Astrocyte of the spinal cord (primary cell): ENCODE measurements at regions not wholly inside any gene's neighbourhood (a gene's known extent, or its start where the extent isn't known, plus 50 kb on each side); places are given as distances from the start of the nearest gene placed in this dataset.

ENCODE experiments used
- DNase-seq: peaks from one replicate; pipeline ENCODE4 v3.0.0; 2011; ENCODE audit warnings: low read depth, low spot score
- H3K4me3 ChIP-seq: 2 replicates; pipeline ENCODE4 v1.5.1; 2011; ENCODE audit warnings: low read depth, mild to moderate bottlenecking, low read length, moderate library complexity
- CTCF ChIP-seq: IDR thresholded peaks from 2 replicates; pipeline ENCODE4 v1.5.1; 2012; ENCODE audit warnings: low read depth, mild to moderate bottlenecking, low read length, inconsistent platforms
- in situ Hi-C: cut with HindIII; loops from 2 replicates; pipeline ENCODE4 v1.10.0; 2017; ENCODE audit warnings: low sequenced_read_pairs

DNA sequence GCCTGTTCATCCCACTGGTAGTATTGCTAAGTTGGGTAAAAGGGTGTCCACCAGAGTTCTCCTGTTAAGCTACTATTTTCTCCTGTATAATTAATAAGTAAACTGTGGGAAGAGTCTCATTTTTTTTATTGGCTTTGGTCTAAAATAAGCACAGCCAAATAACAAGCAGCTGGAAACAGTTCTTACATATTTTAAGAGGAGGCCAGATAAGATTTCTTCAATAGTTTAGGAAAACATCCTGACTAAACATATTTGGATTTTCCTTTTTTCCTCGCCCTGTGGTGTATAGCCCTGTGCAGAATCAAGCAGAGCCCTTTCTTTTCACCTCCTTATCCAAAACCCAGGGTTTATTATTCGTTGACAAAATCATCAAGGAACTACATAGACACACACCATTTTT lies 122.2 kb upstream of the ZNF608 start:
- TF ChIP-seq CTCF: no peak
- in situ Hi-C loops: no loop called here
- no peak overlapping the region for H3K4me3 ChIP-seq
- DNase-seq: no peak

GRCh38 chr5:124869426-124870033 lies 123.1 kb upstream of the ZNF608 start:
- DNase-seq: no peak
- no peak for TF ChIP-seq CTCF
- in situ Hi-C loops: no loop called here
- no peak overlapping the region for H3K4me3 ChIP-seq

- no peak for DNase-seq
- in situ Hi-C loops: no loop called here
- TF ChIP-seq CTCF: no peak
Measured at GRCh38 chr5:124870070-124870469, 123.6 kb upstream of the ZNF608 start.

DNA sequence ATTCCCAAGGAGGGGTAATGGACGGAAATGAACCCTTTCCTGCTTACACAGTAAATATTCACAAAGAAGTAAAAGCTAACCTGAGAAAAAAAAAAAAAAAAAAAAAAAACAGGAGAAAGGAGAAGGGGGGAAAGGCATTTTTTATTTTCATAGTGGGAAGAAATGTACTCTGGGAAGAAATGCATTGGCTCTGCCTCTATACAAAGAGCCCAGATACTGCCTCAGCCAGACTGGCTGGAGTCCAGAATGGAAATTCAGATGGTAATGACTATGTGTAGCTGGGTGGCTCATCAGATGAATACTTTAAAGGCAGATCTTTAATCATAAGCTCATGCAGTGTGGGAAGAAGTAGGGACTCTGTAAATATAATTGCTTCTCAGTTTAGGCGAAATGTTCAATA lies 124.9 kb upstream of the ZNF608 start:
- in situ Hi-C loops: no loop called here
- DNase-seq: peak; percentile 75
- H3K4me3 ChIP-seq: no peak overlapping the region
- no peak for TF ChIP-seq CTCF

More at GRCh38 chr5:124870070-124870469, 123.6 kb upstream of the ZNF608 start:
- no peak overlapping the region for H3K4me3 ChIP-seq

DNA sequence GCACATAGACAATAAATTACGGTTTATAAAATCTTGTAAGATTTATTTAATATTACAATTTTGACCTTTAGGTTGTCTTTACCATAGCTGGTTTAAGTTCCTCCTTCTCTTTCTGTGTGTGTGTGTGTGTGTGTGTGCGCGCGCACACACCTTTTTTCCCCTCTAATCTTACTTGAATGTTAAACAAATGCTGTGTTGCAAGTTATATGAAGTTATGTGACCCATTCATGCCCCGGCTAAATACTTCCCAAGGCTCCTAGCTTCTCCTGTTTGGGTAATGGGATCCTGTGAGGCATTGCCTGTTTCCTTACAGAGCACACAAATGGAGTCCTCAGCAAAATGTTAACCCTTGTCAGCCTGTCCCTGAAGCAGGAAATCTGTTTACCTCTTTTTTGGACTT lies 125.6 kb upstream of the ZNF608 start:
- H3K4me3 ChIP-seq: no peak overlapping the region
- in situ Hi-C loops: no loop called here
- DNase-seq: no peak
- TF ChIP-seq CTCF: no peak

DNA sequence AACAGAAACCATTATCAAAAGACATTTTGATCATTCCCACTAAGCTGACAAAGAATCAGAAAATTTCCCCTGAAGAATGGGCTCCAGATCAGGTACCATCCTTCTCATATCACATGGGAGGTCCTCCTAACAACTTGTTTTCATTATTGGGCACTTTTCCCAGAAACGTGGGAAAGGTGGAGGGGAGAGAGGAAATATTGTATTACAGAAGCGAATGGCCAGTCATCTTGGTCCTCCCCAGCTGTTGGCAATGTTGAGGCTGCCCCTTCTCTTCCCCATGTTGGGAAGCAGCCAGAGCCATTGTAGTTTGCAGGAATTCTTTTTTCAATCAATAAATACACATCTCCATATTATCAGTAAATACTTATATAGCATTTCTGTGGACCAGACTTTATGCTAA lies 126.2 kb upstream of the ZNF608 start:
- no peak for TF ChIP-seq CTCF
- in situ Hi-C loops: no loop called here
- no peak overlapping the region for H3K4me3 ChIP-seq
- DNase-seq: no peak

DNA sequence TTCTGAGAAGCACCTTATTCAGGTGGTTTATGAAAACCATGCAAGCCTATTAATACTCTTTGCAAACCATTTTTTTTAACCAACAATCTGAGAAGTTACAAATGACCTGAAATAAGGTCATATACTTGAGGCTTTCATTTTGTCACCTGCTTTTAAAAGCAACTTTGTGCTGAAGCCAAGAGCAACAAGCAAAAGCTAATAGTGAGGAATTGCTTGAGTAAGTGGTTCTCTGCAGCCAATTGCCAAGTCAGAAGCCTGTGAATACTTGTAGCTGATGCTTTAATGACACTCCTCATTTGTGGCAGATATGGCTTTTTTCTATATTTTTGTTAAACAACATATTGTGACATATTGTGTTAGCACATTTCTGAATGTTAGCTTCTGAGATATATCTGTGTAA lies 126.7 kb upstream of the ZNF608 start:
- in situ Hi-C loops: no loop called here
- DNase-seq: no peak
- no peak for TF ChIP-seq CTCF
- H3K4me3 ChIP-seq: no peak overlapping the region
